Activated T-helper 2 cell treated with anti-CD3 and anti-CD28 coated beads, Interferon-gamma antibody, Interleukin-2, Interleukin-4, amounts not matched to agents 10 μg/mL and 5 μg/mL and 100 μg/mL, durations not matched to agents 14 hours and 24 hours and 36 hours (primary cell): ENCODE measurements at regions not wholly inside any gene's neighbourhood (a gene's known extent, or its start where the extent isn't known, plus 50 kb on each side); places are given as distances from the start of the nearest gene placed in this dataset.

Experiments used
- DNase-seq: peaks from one replicate; pipeline ENCODE4 v3.0.0; 2021; ENCODE audit warnings: low spot score
- H3K27ac Mint-ChIP-seq: one replicate; pipeline ENCODE4 v1.8.0; 2021; ENCODE audit warnings: mixed read lengths
- H3K27me3 Mint-ChIP-seq: one replicate; pipeline ENCODE4 v1.8.0; 2021; ENCODE audit warnings: low read depth, mixed read lengths
- H3K36me3 Mint-ChIP-seq: one replicate; pipeline ENCODE4 v1.8.0; 2021; ENCODE audit warnings: low read depth, mixed read lengths
- H3K4me1 Mint-ChIP-seq: one replicate; pipeline ENCODE4 v1.8.0; 2021; ENCODE audit warnings: low read depth, mixed read lengths
- H3K4me3 Mint-ChIP-seq: one replicate; pipeline ENCODE4 v1.8.0; 2021; ENCODE audit warnings: low read depth, mild to moderate bottlenecking, moderate library complexity, mixed read lengths
- H3K9me3 Mint-ChIP-seq: one replicate; pipeline ENCODE4 v1.8.0; 2021; ENCODE audit warnings: mixed read lengths
- intact Hi-C: fragments of 100-400 bp; cut with micrococcal nuclease; formaldehyde crosslinking; loops from one replicate; pipeline ENCODE4 v1.15.1; 2023

- DNase-seq = no peak
- intact Hi-C loops = no loop called here
- Mint-ChIP-seq H3K4me1 (no peaks in the 10 kb centered on the region), H3K4me3 (no peak overlapping the region), H3K9me3 (no peaks in the 10 kb centered on the region), H3K36me3 (no peaks in the 10 kb centered on the region), H3K27me3 (no peaks in the 10 kb centered on the region), H3K27ac (no peak overlapping the region)
These were observed 260.3 kb upstream of the TCERG1L start for GRCh38 chr10:131571865-131572264.

GRCh38 chr10:131573256-131573655 lies 261.7 kb upstream of the TCERG1L start:
- Mint-ChIP-seq H3K36me3 (no peaks in the 10 kb centered on the region), H3K4me3 (no peak overlapping the region), H3K27ac (no peak overlapping the region), H3K4me1 (no peaks in the 10 kb centered on the region), H3K9me3 (no peaks in the 10 kb centered on the region), H3K27me3 (no peaks in the 10 kb centered on the region)
- DNase-seq = no peak
- intact Hi-C loops = no loop called here

- H3K36me3 Mint-ChIP-seq = no peaks in the 10 kb centered on the region
- DNase-seq = no peak
- intact Hi-C loops = no loop called here
- H3K9me3 Mint-ChIP-seq = no peaks in the 10 kb centered on the region
- H3K4me1 Mint-ChIP-seq = no peaks in the 10 kb centered on the region
- no peak overlapping the region for H3K27ac Mint-ChIP-seq
- H3K27me3 Mint-ChIP-seq = no peaks in the 10 kb centered on the region
- H3K4me3 Mint-ChIP-seq = no peak overlapping the region
These were observed 262.2 kb upstream of the TCERG1L start for GRCh38 chr10:131573707-131574106.

GRCh38 chr10:131574363-131574706 lies 262.8 kb upstream of the TCERG1L start:
- no peak overlapping the region for H3K4me3 Mint-ChIP-seq
- no peak overlapping the region for H3K27ac Mint-ChIP-seq
- no peaks in the 10 kb centered on the region for H3K4me1 Mint-ChIP-seq
- H3K36me3 Mint-ChIP-seq = no peaks in the 10 kb centered on the region
- H3K27me3 Mint-ChIP-seq = no peaks in the 10 kb centered on the region
- intact Hi-C loops = no loop called here
- no peaks in the 10 kb centered on the region for H3K9me3 Mint-ChIP-seq
- DNase-seq = no peak

- H3K4me1 Mint-ChIP-seq = no peaks in the 10 kb centered on the region
- H3K9me3 Mint-ChIP-seq = no peaks in the 10 kb centered on the region
- no peak for DNase-seq
- no peak overlapping the region for H3K27ac Mint-ChIP-seq
- H3K36me3 Mint-ChIP-seq = no peaks in the 10 kb centered on the region
- intact Hi-C loops = no loop called here
- no peak overlapping the region for H3K4me3 Mint-ChIP-seq
- H3K27me3 Mint-ChIP-seq = no peaks in the 10 kb centered on the region
These were observed 263.3 kb upstream of the TCERG1L start for GRCh38 chr10:131574707-131575430.

- no peak for DNase-seq
- Mint-ChIP-seq H3K9me3 (no peaks in the 10 kb centered on the region), H3K4me1 (no peaks in the 10 kb centered on the region), H3K36me3 (no peaks in the 10 kb centered on the region), H3K27ac (no peak overlapping the region), H3K27me3 (no peaks in the 10 kb centered on the region), H3K4me3 (no peak overlapping the region)
- intact Hi-C loops = no loop called here
These were observed 264.4 kb upstream of the TCERG1L start for GRCh38 chr10:131575877-131576276.

- Mint-ChIP-seq H3K27me3 (no peaks in the 10 kb centered on the region), H3K9me3 (no peaks in the 10 kb centered on the region), H3K4me3 (no peak overlapping the region), H3K36me3 (no peaks in the 10 kb centered on the region), H3K27ac (no peak overlapping the region), H3K4me1 (no peaks in the 10 kb centered on the region)
- DNase-seq = no peak
- intact Hi-C loops = no loop called here
These were observed 265.0 kb upstream of the TCERG1L start for GRCh38 chr10:131576341-131577177.

- Mint-ChIP-seq H3K4me1 (no peaks in the 10 kb centered on the region), H3K27me3 (no peaks in the 10 kb centered on the region), H3K9me3 (no peaks in the 10 kb centered on the region), H3K4me3 (no peak overlapping the region), H3K27ac (no peak overlapping the region), H3K36me3 (no peaks in the 10 kb centered on the region)
- DNase-seq = no peak
- intact Hi-C loops = no loop called here
These were observed 265.6 kb upstream of the TCERG1L start for GRCh38 chr10:131577178-131577555.

- H3K4me3 Mint-ChIP-seq = no peak overlapping the region
- H3K27ac Mint-ChIP-seq = no peak overlapping the region
- no peak for DNase-seq
These were observed 266.4 kb upstream of the TCERG1L start for GRCh38 chr10:131577786-131578471.

GRCh38 chr10:131578472-131578970 lies 267.0 kb upstream of the TCERG1L start:
- Mint-ChIP-seq H3K27me3 (peaks cover 2% of the 10 kb centered on the region), H3K27ac (no peak overlapping the region), H3K36me3 (no peaks in the 10 kb centered on the region), H3K9me3 (no peaks in the 10 kb centered on the region), H3K4me1 (no peaks in the 10 kb centered on the region), H3K4me3 (no peak overlapping the region)
- intact Hi-C loops = no loop called here
- DNase-seq = no peak

More at GRCh38 chr10:131577786-131578471, 266.4 kb upstream of the TCERG1L start:
- intact Hi-C loops = no loop called here
- no peaks in the 10 kb centered on the region for H3K4me1 Mint-ChIP-seq
- no peaks in the 10 kb centered on the region for H3K36me3 Mint-ChIP-seq
- no peaks in the 10 kb centered on the region for H3K9me3 Mint-ChIP-seq
- H3K27me3 Mint-ChIP-seq = peaks cover 2% of the 10 kb centered on the region

GRCh38 chr10:131579251-131580071 lies 267.9 kb upstream of the TCERG1L start:
- no peaks in the 10 kb centered on the region for H3K36me3 Mint-ChIP-seq
- H3K27ac Mint-ChIP-seq = no peak overlapping the region
- no peaks in the 10 kb centered on the region for H3K4me1 Mint-ChIP-seq
- peaks cover 2% of the 10 kb centered on the region for H3K27me3 Mint-ChIP-seq
- intact Hi-C loops = no loop called here
- no peaks in the 10 kb centered on the region for H3K9me3 Mint-ChIP-seq
- no peak for DNase-seq
- H3K4me3 Mint-ChIP-seq = no peak overlapping the region

- no peak for DNase-seq
- Mint-ChIP-seq H3K4me3 (no peak overlapping the region), H3K36me3 (no peaks in the 10 kb centered on the region), H3K4me1 (no peaks in the 10 kb centered on the region), H3K27me3 (peaks cover 2% of the 10 kb centered on the region), H3K9me3 (no peaks in the 10 kb centered on the region), H3K27ac (no peak overlapping the region)
- intact Hi-C loops = no loop called here
These were observed 268.6 kb upstream of the TCERG1L start for GRCh38 chr10:131580076-131580652.
